IMR-90 (cell line): ENCODE measurements at regions not wholly inside any gene's neighbourhood (a gene's known extent, or its start where the extent isn't known, plus 50 kb on each side); places are given as distances from the start of the nearest gene placed in this dataset.

ENCODE experiments used
- ATAC-seq: fragments of 200-7000 bp; cut with Tn5 transposase; 2 replicates; pipeline ENCODE4 v1.9.1; 2020; ENCODE audit warnings: low read depth, mild to moderate bottlenecking, moderate library complexity
- BruUV-seq: library from RNA; stranded (reverse); fragments of 400-500 nt; replicated peaks from 2 replicates; lab custom pipeline; 2021; lab: Mats Ljungman, UMichigan
- CTCF ChIA-PET: fragments of 300-600 bp; formaldehyde crosslinking; extraction: SDS; loops from one replicate; lab custom pipeline; 2021; ENCODE audit warnings: antibody characterized with exemption; lab: Yijun Ruan, JAX
- POLR2A ChIA-PET: fragments of 300-600 bp; sonication (Branson Sonifier 250); formaldehyde crosslinking; loops from one replicate; lab custom pipeline; 2022; ENCODE audit warnings: antibody characterized with exemption; ENCODE audit not compliant: unreplicated experiment; lab: Charles Lee
- DNase-seq: peaks from one replicate; pipeline ENCODE4 v3.0.0; 2013
- H2AFZ ChIP-seq: replicated peaks from 2 replicates; pipeline ENCODE3; 2013; ENCODE audit warnings: low read length, mild to moderate bottlenecking; ENCODE audit not compliant: poor library complexity
- H2AK5ac ChIP-seq: 2 replicates; pipeline ENCODE4 v1.6.1; 2013; ENCODE audit warnings: low read depth, low read length, inconsistent platforms
- H2AK9ac ChIP-seq: replicated peaks from 2 replicates; pipeline ENCODE3; 2013; ENCODE audit warnings: mild to moderate bottlenecking, low read depth, low read length, moderate library complexity; ENCODE audit not compliant: poor library complexity
- H2BK120ac ChIP-seq: 2 replicates; pipeline ENCODE4 v1.6.1; 2013; ENCODE audit warnings: low read depth, low read length, inconsistent platforms
- H2BK15ac ChIP-seq: 3 replicates; pipeline ENCODE4 v1.6.1; 2013; ENCODE audit warnings: low read depth, low read length, inconsistent platforms
- H2BK20ac ChIP-seq: 2 replicates; pipeline ENCODE4 v1.6.1; 2013; ENCODE audit warnings: low read depth, mild to moderate bottlenecking, inconsistent platforms, low read length, moderate library complexity
- H2BK5ac ChIP-seq: 2 replicates; pipeline ENCODE4 v1.6.1; 2013; ENCODE audit warnings: mild to moderate bottlenecking, low read depth, low read length, inconsistent platforms; ENCODE audit not compliant: poor library complexity, severe bottlenecking
- H3K14ac ChIP-seq: replicated peaks from 2 replicates; pipeline ENCODE4 v1.6.1; 2013; ENCODE audit warnings: low read depth, low read length, inconsistent platforms
- H3K18ac ChIP-seq: 2 replicates; pipeline ENCODE4 v1.6.1; 2013; ENCODE audit warnings: low read depth, low read length, control low read depth
- H3K23ac ChIP-seq: 2 replicates; pipeline ENCODE4 v1.6.1; 2013; ENCODE audit warnings: low read depth, low read length, inconsistent platforms
- H3K27ac ChIP-seq: 2 replicates; pipeline ENCODE4 v1.5.1; 2013; ENCODE audit warnings: mild to moderate bottlenecking, control low read depth, low read length; ENCODE audit not compliant: insufficient read depth
- H3K27me3 ChIP-seq: 2 replicates; pipeline ENCODE4 v1.6.1; 2013; ENCODE audit warnings: low read length; ENCODE audit not compliant: control insufficient read depth, insufficient read depth
- H3K36me3 ChIP-seq: 2 replicates; pipeline ENCODE4 v1.6.1; 2013; ENCODE audit warnings: low read length, mixed read lengths; ENCODE audit not compliant: control insufficient read depth, insufficient read depth
- H3K4ac ChIP-seq: 2 replicates; pipeline ENCODE4 v1.6.1; 2013; ENCODE audit warnings: low read depth, low read length, inconsistent platforms
- H3K4me1 ChIP-seq: 2 replicates; pipeline ENCODE4 v1.6.1; 2013; ENCODE audit warnings: low read length, mixed read lengths; ENCODE audit not compliant: control insufficient read depth, insufficient read depth
- H3K4me2 ChIP-seq: 2 replicates; pipeline ENCODE4 v1.6.1; 2013; ENCODE audit warnings: low read depth, mild to moderate bottlenecking, control low read depth, low read length, moderate library complexity
- H3K4me3 ChIP-seq: 2 replicates; pipeline ENCODE4 v1.5.1; 2013; ENCODE audit warnings: low read depth, mild to moderate bottlenecking, control low read depth, low read length, moderate library complexity; ENCODE audit not compliant: insufficient read depth
- H3K56ac ChIP-seq: 2 replicates; pipeline ENCODE4 v1.6.1; 2013; ENCODE audit warnings: low read length, inconsistent platforms; ENCODE audit not compliant: insufficient read depth; ENCODE audit errors: extremely low read depth
- H3K79me1 ChIP-seq, 2 experiments: 2 replicates each; pipeline ENCODE4 v1.6.1; 2013; ENCODE audit warnings: low read length in 2 of 2, inconsistent platforms in 1 of 2, low read depth in 1 of 2
- H3K9ac ChIP-seq: 2 replicates; pipeline ENCODE4 v1.6.1; 2013; ENCODE audit warnings: low read depth, low read length, control low read depth
- H3K9me1 ChIP-seq: 2 replicates; pipeline ENCODE4 v1.6.1; 2013; ENCODE audit warnings: low read length, inconsistent platforms; ENCODE audit not compliant: insufficient read depth
- H3K9me3 ChIP-seq: 2 replicates; pipeline ENCODE4 v1.6.1; 2013; ENCODE audit warnings: low read length; ENCODE audit not compliant: control insufficient read depth, insufficient read depth
- H4K20me1 ChIP-seq: 2 replicates; pipeline ENCODE4 v1.6.1; 2013; ENCODE audit warnings: low read length, inconsistent platforms; ENCODE audit not compliant: insufficient read depth
- H4K5ac ChIP-seq: 2 replicates; pipeline ENCODE4 v1.6.1; 2013; ENCODE audit warnings: mild to moderate bottlenecking, low read depth, low read length, control low read depth
- H4K8ac ChIP-seq, 2 experiments: 2 replicates each; pipeline ENCODE4 v1.6.1; 2013; ENCODE audit warnings: low read depth in 2 of 2, low read length in 2 of 2, control low read depth in 1 of 2, inconsistent platforms in 1 of 2
- H4K91ac ChIP-seq: 2 replicates; pipeline ENCODE4 v1.6.1; 2013; ENCODE audit warnings: low read depth, low read length, inconsistent platforms; ENCODE audit not compliant: insufficient read depth
- BHLHE40 ChIP-seq: fragments of 150-350 bp; IDR thresholded peaks from 2 replicates; pipeline ENCODE4 v1.6.1; 2016; ENCODE audit warnings: mild to moderate bottlenecking, low read depth, low read length
- CEBPB ChIP-seq: IDR thresholded peaks from 2 replicates; pipeline ENCODE4 v1.6.1; 2012; ENCODE audit warnings: low read depth, low read length, improper control_type of control experiment
- CHD1 ChIP-seq: IDR thresholded peaks from 2 replicates; pipeline ENCODE4 v1.6.1; 2012; ENCODE audit warnings: low read depth, low read length, improper control_type of control experiment
- CTCF ChIP-seq: conservative IDR thresholded peaks from 2 replicates; pipeline ENCODE4 v1.5.1; 2012; ENCODE audit warnings: mild to moderate bottlenecking, low read depth, low read length, improper control_type of control experiment
- ELK1 ChIP-seq: fragments of 150-350 bp; IDR thresholded peaks from 2 replicates; pipeline ENCODE4 v1.6.1; 2016; ENCODE audit warnings: low read depth, mild to moderate bottlenecking, low read length, moderate library complexity, borderline replicate concordance
- FOS ChIP-seq: fragments of 150-350 bp; IDR thresholded peaks from 2 replicates; pipeline ENCODE4 v1.6.1; 2016; ENCODE audit warnings: low read depth, low read length
- MAFK ChIP-seq: IDR thresholded peaks from 2 replicates; pipeline ENCODE4 v1.6.1; 2012; ENCODE audit warnings: low read depth, low read length, improper control_type of control experiment
- MAZ ChIP-seq: IDR thresholded peaks from 2 replicates; pipeline ENCODE4 v1.6.1; 2012; ENCODE audit warnings: low read depth, mild to moderate bottlenecking, low read length, improper control_type of control experiment, moderate library complexity, borderline replicate concordance
- MXI1 ChIP-seq: IDR thresholded peaks from 2 replicates; pipeline ENCODE4 v1.6.1; 2012; ENCODE audit warnings: low read depth, mild to moderate bottlenecking, low read length, moderate library complexity, borderline replicate concordance
- NFE2L2 ChIP-seq: fragments of 150-350 bp; IDR thresholded peaks from 2 replicates; pipeline ENCODE4 v1.6.1; 2016; ENCODE audit warnings: low read depth, mild to moderate bottlenecking, low read length
- POLR2A ChIP-seq: IDR thresholded peaks from 2 replicates; pipeline ENCODE4 v1.6.1; 2012; ENCODE audit warnings: mild to moderate bottlenecking, low read depth, low read length
- RAD21 ChIP-seq: IDR thresholded peaks from 2 replicates; pipeline ENCODE4 v1.6.1; 2012; ENCODE audit warnings: low read length, improper control_type of control experiment
- RCOR1 ChIP-seq: IDR thresholded peaks from 2 replicates; pipeline ENCODE4 v1.6.1; 2012; ENCODE audit warnings: mild to moderate bottlenecking, low read length, improper control_type of control experiment; ENCODE audit not compliant: insufficient replicate concordance
- RFX5 ChIP-seq: IDR thresholded peaks from 2 replicates; pipeline ENCODE4 v1.8.0; 2012; ENCODE audit warnings: low read depth, mild to moderate bottlenecking, low read length, moderate library complexity
- SMC3 ChIP-seq: fragments of 150-350 bp; IDR thresholded peaks from 2 replicates; pipeline ENCODE4 v1.6.1; 2016; ENCODE audit warnings: low read depth, mild to moderate bottlenecking, antibody characterized with exemption, low read length, moderate library complexity
- WGBS, 2 experiments: methylation state at CpG; one replicate each; pipeline versions ENCODE4 v1.1.5 to v1.1.7; 2013; ENCODE audit warnings: missing lambda C conversion rate in 2 of 2; ENCODE audit not compliant: insufficient read length in 1 of 2; ENCODE audit errors: extremely low coverage in 2 of 2; 5-methylcytosine and 5-hydroxymethylcytosine counted together
- dilution Hi-C: fragments of 300-500 bp; cut with HindIII; formaldehyde crosslinking; loops from one replicate; pipeline ENCODE4 v1.14.3; 2018; ENCODE audit warnings: low sequenced_read_pairs; ENCODE audit not compliant: unreplicated experiment
- in situ Hi-C: fragments of 300-500 bp; cut with MboI; formaldehyde crosslinking; loops from 3 replicates; pipeline ENCODE4 v1.14.3; 2019; ENCODE audit warnings: low sequenced_read_pairs, inconsistent platforms, mixed read lengths
- intact Hi-C: fragments of 100-400 bp; cut with micrococcal nuclease; formaldehyde crosslinking; loops from 2 replicates; pipeline ENCODE4 v1.10.0; 2022
- TF ChIP-seq, protein P1 (sequence below): fragments of 150-350 bp; IDR thresholded peaks from 2 replicates; pipeline ENCODE4 v1.6.1; 2017; ENCODE audit warnings: mild to moderate bottlenecking, antibody characterized with exemption, low read length, low read depth

- Histone ChIP-seq H3K4me1 (no peaks in the 10 kb centered on the region), H3K79me1 (no peaks in the 10 kb centered on the region), H3K9me1 (no peaks in the 10 kb centered on the region), H2AFZ (no peak overlapping the region), H3K18ac (no peak overlapping the region), H4K8ac (no peak overlapping the region), H2BK15ac (no peak overlapping the region), H2AK9ac (no peak overlapping the region), H2BK5ac (no peak overlapping the region), H2AK5ac (no peak overlapping the region), H4K91ac (no peak overlapping the region), H3K27me3 (peaks cover 40% of the 10 kb centered on the region), H3K9ac (no peak overlapping the region), H3K4me3 (no peak overlapping the region), H4K20me1 (no peaks in the 10 kb centered on the region), H2BK120ac (no peak overlapping the region), H3K4ac (no peak overlapping the region), H4K5ac (no peak overlapping the region), H3K14ac (no peak overlapping the region), H3K36me3 (no peaks in the 10 kb centered on the region), H3K27ac (no peak overlapping the region), H3K9me3 (no peaks in the 10 kb centered on the region), H3K23ac (no peak overlapping the region), H2BK20ac (no peak overlapping the region), H3K56ac (no peak overlapping the region), H3K4me2 (no peak overlapping the region)
- CTCF ChIA-PET, result interaction anchor here (0.5 kb wide), 1 partner anchor 515 kb away, joined by 4 read pairs; no protein-coding TSS in a partner anchor
- TF ChIP-seq RAD21 (no peak), CEBPB (no peak), RCOR1 (no peak), SMC3 (no peak), BHLHE40 (no peak), FOS (no peak), MAZ (no peak), RFX5 (no peak), ELK1 (no peak), CHD1 (no peak), MAFK (no peak), NFE2L2 (no peak), POLR2A (no peak), MXI1 (no peak), CTCF (no peak)
- TF ChIP-seq, protein P1, sequence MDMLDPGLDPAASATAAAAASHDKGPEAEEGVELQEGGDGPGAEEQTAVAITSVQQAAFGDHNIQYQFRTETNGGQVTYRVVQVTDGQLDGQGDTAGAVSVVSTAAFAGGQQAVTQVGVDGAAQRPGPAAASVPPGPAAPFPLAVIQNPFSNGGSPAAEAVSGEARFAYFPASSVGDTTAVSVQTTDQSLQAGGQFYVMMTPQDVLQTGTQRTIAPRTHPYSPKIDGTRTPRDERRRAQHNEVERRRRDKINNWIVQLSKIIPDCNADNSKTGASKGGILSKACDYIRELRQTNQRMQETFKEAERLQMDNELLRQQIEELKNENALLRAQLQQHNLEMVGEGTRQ, result no peak
- in situ Hi-C loops (no loop called here), intact Hi-C loops (no loop called here), dilution Hi-C loops (no loop called here)
- WGBS, 2 experiments, result 60% methylated on average over 2 of the region's 3 CpGs; no CpG with 5 or more reads in 1 of the 2 experiments
- POLR2A ChIA-PET, result no interaction called here
- DNase-seq (no peak), ATAC-seq (no peak)
- BruUV-seq, result no TSS peak
Measured at GRCh38 chr11:10990637-10991193, 132.9 kb upstream of the ZBED5 start.
